ENCODE measurements at regions not wholly inside any gene's neighbourhood (a gene's known extent, or its start where the extent isn't known, plus 50 kb on each side); places are given as distances from the start of the nearest gene placed in this dataset.
A peak's percentile ranks its signal among the peaks of the same experiment; 100 is the strongest.

DNA sequence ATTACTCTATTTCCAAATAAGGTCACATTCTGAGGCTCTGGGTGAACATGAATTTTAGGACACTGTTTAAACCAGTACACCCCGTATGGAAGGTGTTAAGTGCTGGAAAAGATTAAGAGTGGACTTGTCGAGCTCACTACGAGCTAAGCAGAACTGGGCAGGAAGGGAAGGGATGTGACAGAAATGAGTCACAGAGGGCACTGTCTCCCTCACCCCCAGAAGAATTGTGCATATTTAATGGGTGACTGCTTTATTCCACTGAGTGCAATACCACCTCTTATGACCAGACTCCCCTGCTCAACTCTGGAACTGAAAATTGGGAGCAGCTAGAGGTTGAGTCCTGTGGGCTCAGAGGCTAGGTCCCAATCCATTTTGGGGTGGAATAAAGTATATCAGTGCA, 187.4 kb upstream of the RPS6KA3 start:
- Mint-ChIP-seq H3K27ac (ENCODE audit: unreplicated experiment) (no peak overlapping the region), H3K4me3 (ENCODE audit: unreplicated experiment) (no peak overlapping the region), H3K36me3 (ENCODE audit: unreplicated experiment) (no peaks in the 10 kb centered on the region), H3K4me1 (ENCODE audit: low read depth, unreplicated experiment) (no peaks in the 10 kb centered on the region), H3K27me3 (ENCODE audit: unreplicated experiment) (no peaks in the 10 kb centered on the region), H3K9me3 (ENCODE audit: unreplicated experiment) (no peaks in the 10 kb centered on the region)
- TF ChIP-seq, protein P1, sequence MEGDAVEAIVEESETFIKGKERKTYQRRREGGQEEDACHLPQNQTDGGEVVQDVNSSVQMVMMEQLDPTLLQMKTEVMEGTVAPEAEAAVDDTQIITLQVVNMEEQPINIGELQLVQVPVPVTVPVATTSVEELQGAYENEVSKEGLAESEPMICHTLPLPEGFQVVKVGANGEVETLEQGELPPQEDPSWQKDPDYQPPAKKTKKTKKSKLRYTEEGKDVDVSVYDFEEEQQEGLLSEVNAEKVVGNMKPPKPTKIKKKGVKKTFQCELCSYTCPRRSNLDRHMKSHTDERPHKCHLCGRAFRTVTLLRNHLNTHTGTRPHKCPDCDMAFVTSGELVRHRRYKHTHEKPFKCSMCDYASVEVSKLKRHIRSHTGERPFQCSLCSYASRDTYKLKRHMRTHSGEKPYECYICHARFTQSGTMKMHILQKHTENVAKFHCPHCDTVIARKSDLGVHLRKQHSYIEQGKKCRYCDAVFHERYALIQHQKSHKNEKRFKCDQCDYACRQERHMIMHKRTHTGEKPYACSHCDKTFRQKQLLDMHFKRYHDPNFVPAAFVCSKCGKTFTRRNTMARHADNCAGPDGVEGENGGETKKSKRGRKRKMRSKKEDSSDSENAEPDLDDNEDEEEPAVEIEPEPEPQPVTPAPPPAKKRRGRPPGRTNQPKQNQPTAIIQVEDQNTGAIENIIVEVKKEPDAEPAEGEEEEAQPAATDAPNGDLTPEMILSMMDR (IDR thresholded peaks at IDR 0.05; ENCODE audit: partially characterized antibody, unreplicated experiment), result no peak
- DNase-seq, result no peak

DNA sequence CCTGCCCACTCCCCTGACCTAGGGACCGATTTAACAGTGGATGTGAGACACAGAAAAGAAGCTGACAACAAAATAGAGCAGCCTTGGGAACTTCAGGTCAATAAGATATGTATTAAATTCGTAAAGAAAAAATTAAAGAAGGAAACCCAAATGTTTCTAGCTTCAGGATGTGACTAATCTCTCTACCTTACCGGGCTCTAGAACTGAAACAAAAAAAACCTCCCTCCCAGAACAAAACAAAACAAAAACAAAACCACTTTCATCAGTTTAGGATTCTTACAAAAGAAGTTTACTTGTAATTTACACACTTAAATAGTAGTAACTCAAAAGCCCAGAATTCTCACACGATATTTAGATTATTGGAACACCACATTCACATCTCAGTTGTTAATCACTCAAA, 185.8 kb upstream of the RPS6KA3 start:
- no peak overlapping the region for H3K27ac Mint-ChIP-seq (ENCODE audit: unreplicated experiment)
- H3K27me3 Mint-ChIP-seq (ENCODE audit: unreplicated experiment), result no peaks in the 10 kb centered on the region
- H3K9me3 Mint-ChIP-seq (ENCODE audit: unreplicated experiment), result no peaks in the 10 kb centered on the region

DNA sequence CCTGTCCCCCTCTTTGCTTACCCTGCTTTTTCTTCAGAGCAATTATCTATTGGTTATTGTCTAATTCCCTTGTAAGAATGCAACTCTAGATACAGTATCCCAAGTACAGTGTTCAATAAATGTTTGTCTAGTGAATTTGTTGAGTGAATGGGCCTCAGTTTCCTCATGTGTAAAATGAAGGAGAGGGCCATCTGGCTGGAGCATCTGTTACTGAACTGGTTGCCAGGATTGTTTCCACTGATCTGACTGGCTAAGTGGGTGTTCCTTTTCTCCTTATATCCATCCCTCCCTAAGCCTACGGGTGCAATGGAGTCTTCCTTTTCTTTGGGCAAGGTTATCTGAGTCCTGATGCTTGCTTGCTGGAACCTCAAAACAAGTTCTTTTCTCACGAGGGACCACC, 185.2 kb upstream of the RPS6KA3 start:
- H3K4me3 Mint-ChIP-seq (ENCODE audit: unreplicated experiment), result no peak overlapping the region
- H3K4me1 Mint-ChIP-seq (ENCODE audit: low read depth, unreplicated experiment), result no peaks in the 10 kb centered on the region
- TF ChIP-seq, protein P1 (IDR thresholded peaks at IDR 0.05; ENCODE audit: partially characterized antibody, unreplicated experiment), result no peak
- H3K9me3 Mint-ChIP-seq (ENCODE audit: unreplicated experiment), result no peaks in the 10 kb centered on the region
- H3K36me3 Mint-ChIP-seq (ENCODE audit: unreplicated experiment), result no peaks in the 10 kb centered on the region
- no peak for DNase-seq
- H3K27me3 Mint-ChIP-seq (ENCODE audit: unreplicated experiment), result no peaks in the 10 kb centered on the region
- no peak overlapping the region for H3K27ac Mint-ChIP-seq (ENCODE audit: unreplicated experiment)

More for the DNA sequence above, 185.8 kb upstream of the RPS6KA3 start:
- H3K36me3 Mint-ChIP-seq (ENCODE audit: unreplicated experiment), result no peaks in the 10 kb centered on the region
- no peak overlapping the region for H3K4me3 Mint-ChIP-seq (ENCODE audit: unreplicated experiment)
- no peaks in the 10 kb centered on the region for H3K4me1 Mint-ChIP-seq (ENCODE audit: low read depth, unreplicated experiment)
- TF ChIP-seq, protein P1 (IDR thresholded peaks at IDR 0.05; ENCODE audit: partially characterized antibody, unreplicated experiment), result no peak
- no peak for DNase-seq

DNA sequence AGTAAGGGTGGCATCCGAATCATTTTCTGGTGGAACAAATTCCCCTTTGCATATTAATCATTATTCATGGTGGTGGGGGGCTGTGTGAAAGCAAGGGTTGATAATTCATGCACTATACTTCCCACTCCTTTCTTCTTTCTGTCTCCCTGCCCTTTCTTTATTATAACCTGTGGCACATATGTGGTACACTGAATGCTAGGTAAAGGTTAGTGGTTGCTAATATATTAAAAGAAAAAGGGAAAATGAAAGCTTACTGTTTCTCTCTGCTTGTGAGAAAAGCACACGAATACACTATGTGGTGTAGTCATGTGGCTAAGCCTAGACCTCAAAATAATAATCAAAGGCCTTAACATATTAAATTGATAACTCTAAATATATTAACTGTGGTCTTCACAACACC, 178.4 kb upstream of the RPS6KA3 start:
- Mint-ChIP-seq H3K4me1 (ENCODE audit: low read depth, unreplicated experiment) (no peaks in the 10 kb centered on the region), H3K4me3 (ENCODE audit: unreplicated experiment) (no peak overlapping the region), H3K36me3 (ENCODE audit: unreplicated experiment) (no peaks in the 10 kb centered on the region), H3K27me3 (ENCODE audit: unreplicated experiment) (no peaks in the 10 kb centered on the region), H3K9me3 (ENCODE audit: unreplicated experiment) (no peaks in the 10 kb centered on the region), H3K27ac (ENCODE audit: unreplicated experiment) (no peak overlapping the region)
- TF ChIP-seq, protein P1 (IDR thresholded peaks at IDR 0.05; ENCODE audit: partially characterized antibody, unreplicated experiment), result no peak
- DNase-seq, result no peak

DNA sequence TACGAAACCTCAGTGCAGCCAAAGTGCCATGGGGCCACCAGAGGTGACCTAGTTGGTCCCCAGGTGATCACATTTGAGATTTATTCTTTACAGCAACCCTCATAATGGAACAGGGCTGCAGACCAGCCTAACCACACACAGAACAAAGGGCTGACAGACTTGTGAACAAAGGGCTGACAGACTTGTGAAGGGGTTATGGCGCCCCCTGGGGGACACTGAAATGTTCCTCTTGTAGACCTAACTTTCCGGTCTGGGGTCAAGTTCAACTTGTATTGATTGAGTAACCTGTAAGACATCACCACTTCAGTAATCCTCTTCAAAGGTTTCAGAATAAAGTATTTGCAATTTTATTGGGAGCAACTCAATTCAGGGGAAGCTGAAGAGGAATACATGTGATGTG, 175.9 kb upstream of the RPS6KA3 start:
- TF ChIP-seq, protein P1 (IDR thresholded peaks at IDR 0.05; ENCODE audit: partially characterized antibody, unreplicated experiment), result peak; percentile 80
- no peak overlapping the region for H3K27ac Mint-ChIP-seq (ENCODE audit: unreplicated experiment)
- H3K4me3 Mint-ChIP-seq (ENCODE audit: unreplicated experiment), result no peak overlapping the region
- H3K36me3 Mint-ChIP-seq (ENCODE audit: unreplicated experiment), result no peaks in the 10 kb centered on the region
- no peaks in the 10 kb centered on the region for H3K9me3 Mint-ChIP-seq (ENCODE audit: unreplicated experiment)
- peak; percentile 76 for DNase-seq
- H3K4me1 Mint-ChIP-seq (ENCODE audit: low read depth, unreplicated experiment), result no peaks in the 10 kb centered on the region
- H3K27me3 Mint-ChIP-seq (ENCODE audit: unreplicated experiment), result no peaks in the 10 kb centered on the region
